COLO668 (cell line): ENCODE measurements at regions not wholly inside any gene's neighbourhood (a gene's known extent, or its start where the extent isn't known, plus 50 kb on each side); places are given as distances from the start of the nearest gene placed in this dataset.
A peak's percentile ranks its signal among the peaks of the same experiment; 100 is the strongest.
"Not testable (repeated sequence)": the region's sequence is repeated elsewhere in the genome, so short reads cannot be mapped to it uniquely, and the experiment has no call there.

Experiments used
- DNase-seq: peaks from one replicate; lab custom pipeline; 2025; ENCODE audit not compliant: unreplicated experiment; lab: John Stamatoyannopoulos, UW

DNA sequence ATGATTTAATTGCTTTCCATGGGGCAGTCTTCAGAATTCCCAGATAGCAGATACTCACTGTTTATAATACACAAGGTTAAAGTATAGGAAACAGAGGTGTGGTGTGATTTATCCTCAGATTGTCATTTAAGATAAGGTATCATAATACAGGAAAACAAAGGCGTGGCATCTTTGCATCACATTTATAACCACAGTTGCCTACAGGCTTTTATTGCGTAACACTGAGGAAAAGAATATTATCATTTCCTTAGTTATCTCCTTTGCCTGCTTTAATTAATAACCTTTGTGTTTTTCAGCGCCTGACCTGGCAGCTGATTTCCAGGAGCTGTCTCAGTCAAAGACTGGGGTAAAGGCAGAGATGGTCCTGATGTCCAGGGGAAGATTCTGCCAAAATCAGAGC lies 68.8 kb downstream of the SSX7 start:
- DNase-seq = no peak

GRCh38 chrX:52577464-52578173 lies 60.8 kb upstream of the XAGE1B start:
- DNase-seq = no peak

GRCh38 chrX:52576946-52577345 lies 60.1 kb upstream of the XAGE1B start:
- no peak for DNase-seq

DNA sequence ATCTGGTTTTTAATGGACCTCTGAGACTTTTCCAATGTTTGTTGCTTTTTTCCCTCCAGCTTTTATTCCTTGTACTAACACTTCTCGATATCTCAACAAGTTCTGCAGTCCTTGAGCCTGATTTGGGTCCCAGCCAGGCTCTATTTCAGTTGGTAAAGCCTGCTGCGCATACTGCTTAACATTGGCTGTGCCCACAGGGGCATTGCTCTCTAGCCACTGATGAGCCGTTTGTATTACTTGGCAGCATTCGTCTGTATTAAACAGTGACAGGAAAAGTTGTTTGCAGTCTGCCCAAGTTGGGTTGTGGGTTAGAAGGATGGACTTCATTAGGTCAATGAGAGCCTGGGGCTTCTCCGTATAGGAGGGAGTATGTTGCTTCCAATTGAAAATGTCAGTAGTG lies 59.6 kb upstream of the XAGE1B start:
- no peak for DNase-seq

- DNase-seq = peak; percentile 1
Observed at GRCh38 chrX:52574416-52575275, 57.8 kb upstream of the XAGE1B start.

DNA sequence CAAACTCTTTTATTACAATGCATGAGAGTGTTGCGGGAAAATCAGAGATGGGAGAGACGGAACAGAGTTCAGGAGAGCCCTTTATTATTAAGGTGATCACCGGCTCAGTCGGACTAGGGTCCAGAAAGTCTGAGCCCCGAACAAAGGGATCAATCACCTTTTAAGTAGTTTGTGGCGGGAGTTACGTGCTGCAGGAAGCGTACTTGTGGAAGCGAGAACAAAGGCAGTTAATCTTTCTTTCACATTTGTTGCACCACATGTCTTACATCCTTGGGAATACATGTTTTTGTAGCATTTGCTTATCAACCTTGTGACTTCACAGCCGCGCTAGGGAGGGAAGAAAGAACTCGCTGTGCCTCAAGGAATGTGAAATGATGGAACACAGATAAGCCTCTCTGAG lies 51.3 kb upstream of the XAGE1B start:
- DNase-seq = not testable (repeated sequence)
